ENCODE measurements at regions not wholly inside any gene's neighbourhood (a gene's known extent, or its start where the extent isn't known, plus 50 kb on each side); places are given as distances from the start of the nearest gene placed in this dataset.
"Not testable (repeated sequence)": the region's sequence is repeated elsewhere in the genome, so short reads cannot be mapped to it uniquely, and the experiment has no call there.

- not testable (repeated sequence) for DNase-seq (ENCODE audit: low spot score)
These were observed 52.5 kb upstream of the CCDC71L start for GRCh38 chr7:106713452-106713851.

- DNase-seq (ENCODE audit: low spot score): not testable (repeated sequence)
These were observed 53.9 kb upstream of the CCDC71L start for GRCh38 chr7:106714590-106715442.

GRCh38 chr7:106715730-106716129, 54.8 kb upstream of the CCDC71L start:
- no peak for DNase-seq (ENCODE audit: low spot score)

GRCh38 chr7:106717254-106717954, 56.4 kb upstream of the CCDC71L start:
- no peak for DNase-seq (ENCODE audit: low spot score)

- DNase-seq (ENCODE audit: low spot score): no peak
These were observed 57.3 kb upstream of the CCDC71L start for GRCh38 chr7:106717955-106718871.

GRCh38 chr7:106720641-106721040, 59.7 kb upstream of the CCDC71L start:
- DNase-seq (ENCODE audit: low spot score): no peak

- DNase-seq (ENCODE audit: low spot score): no peak
These were observed 61.1 kb upstream of the CCDC71L start for GRCh38 chr7:106721816-106722785.

GRCh38 chr7:106723398-106723797, 62.4 kb upstream of the CCDC71L start:
- no peak for DNase-seq (ENCODE audit: low spot score)

- no peak for DNase-seq (ENCODE audit: low spot score)
These were observed 68.9 kb upstream of the CCDC71L start for GRCh38 chr7:106729720-106730385.

GRCh38 chr7:106731187-106731586, 70.2 kb upstream of the CCDC71L start:
- no peak for DNase-seq (ENCODE audit: low spot score)

- DNase-seq (ENCODE audit: low spot score): no peak
These were observed 70.9 kb upstream of the CCDC71L start for GRCh38 chr7:106731646-106732444.

GRCh38 chr7:106735637-106736036, 74.7 kb upstream of the CCDC71L start:
- no peak for DNase-seq (ENCODE audit: low spot score)

- no peak for DNase-seq (ENCODE audit: low spot score)
These were observed 75.2 kb upstream of the CCDC71L start for GRCh38 chr7:106736123-106736507.

- DNase-seq (ENCODE audit: low spot score): no peak
These were observed 75.7 kb upstream of the CCDC71L start for GRCh38 chr7:106736508-106737201.

- no peak for DNase-seq (ENCODE audit: low spot score)
These were observed 76.2 kb upstream of the CCDC71L start for GRCh38 chr7:106737202-106737562.

- DNase-seq (ENCODE audit: low spot score): no peak
These were observed 79.8 kb upstream of the CCDC71L start for GRCh38 chr7:106740806-106741205.

GRCh38 chr7:106744563-106745091, 83.7 kb upstream of the CCDC71L start:
- DNase-seq (ENCODE audit: low spot score): no peak

GRCh38 chr7:106747301-106747700, 86.3 kb upstream of the CCDC71L start:
- DNase-seq (ENCODE audit: low spot score): not testable (repeated sequence)

GRCh38 chr7:106747804-106748203, 86.8 kb upstream of the CCDC71L start:
- no peak for DNase-seq (ENCODE audit: low spot score)
